ENCODE measurements at regions not wholly inside any gene's neighbourhood (a gene's known extent, or its start where the extent isn't known, plus 50 kb on each side); places are given as distances from the start of the nearest gene placed in this dataset.

DNA sequence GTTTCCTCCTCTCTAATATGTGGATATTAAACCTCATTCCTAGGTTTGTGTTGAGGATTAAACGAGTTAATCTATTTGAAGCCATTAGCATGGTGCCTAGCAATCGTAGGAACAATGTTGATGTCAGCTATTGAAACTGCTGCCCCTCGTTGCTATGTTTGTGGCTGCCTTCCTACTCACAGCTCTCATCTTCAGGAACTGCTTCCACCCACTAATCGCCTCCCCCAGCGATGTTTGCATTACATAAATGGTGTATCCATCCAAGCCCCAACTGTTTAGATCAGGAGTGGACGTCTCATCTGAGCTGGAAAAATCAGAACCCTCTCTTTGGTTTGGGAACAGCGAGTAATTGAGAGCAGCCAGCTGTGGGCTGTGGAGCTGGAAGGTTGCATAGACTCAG is 416.6 kb downstream of the ARHGEF28 start:
- Histone ChIP-seq H3K4me1 (ENCODE audit: control insufficient read depth in 2 of 2, insufficient read depth in 2 of 2, low read length in 1 of 2) (no peaks in the 10 kb centered on the region), H3K27me3 (ENCODE audit: control insufficient read depth in 1 of 2, insufficient read depth in 2 of 2, low read length in 2 of 2) (no peaks in the 10 kb centered on the region), H3K9me3 (ENCODE audit: control insufficient read depth in 2 of 2, insufficient read depth in 1 of 2, low read depth in 1 of 2, low read length in 1 of 2) (no peaks in the 10 kb centered on the region), H3K27ac (ENCODE audit: low read depth in 2 of 2, low read length in 1 of 2) (no peak overlapping the region), H3K36me3 (ENCODE audit: control insufficient read depth in 2 of 2, insufficient read depth in 2 of 2, low read length in 1 of 2) (no peaks in the 10 kb centered on the region), H3K4me3 (ENCODE audit: low read depth in 1 of 2, low read length in 2 of 2) (no peak overlapping the region)
- WGBS, 2 donors, result 82 to 84% methylated on average over 7 of the region's 7 CpGs

DNA sequence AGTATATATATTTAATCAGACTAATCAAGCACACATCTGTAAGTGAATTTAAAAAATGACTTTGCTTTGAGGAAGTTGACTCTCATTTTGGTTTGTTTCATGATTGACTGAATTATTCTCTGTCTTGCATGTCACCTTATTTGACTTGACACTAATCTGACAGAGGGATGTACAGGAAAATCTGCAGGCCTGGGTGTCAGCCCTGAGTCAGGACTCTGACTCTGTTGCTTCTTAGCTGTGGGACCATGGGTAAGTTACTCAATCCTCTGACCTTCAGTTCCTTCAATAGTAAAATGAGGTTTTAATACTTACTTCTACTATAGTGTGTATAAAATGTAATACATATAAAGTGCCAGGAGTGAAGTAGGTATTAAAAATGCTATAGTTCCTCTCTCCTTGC is 415.9 kb downstream of the ARHGEF28 start:
- Histone ChIP-seq H3K27ac (ENCODE audit: low read depth in 2 of 2, low read length in 1 of 2) (no peak overlapping the region), H3K36me3 (ENCODE audit: control insufficient read depth in 2 of 2, insufficient read depth in 2 of 2, low read length in 1 of 2) (no peaks in the 10 kb centered on the region), H3K4me1 (ENCODE audit: control insufficient read depth in 2 of 2, insufficient read depth in 2 of 2, low read length in 1 of 2) (no peaks in the 10 kb centered on the region), H3K4me3 (ENCODE audit: low read depth in 1 of 2, low read length in 2 of 2) (no peak overlapping the region), H3K27me3 (ENCODE audit: control insufficient read depth in 1 of 2, insufficient read depth in 2 of 2, low read length in 2 of 2) (no peaks in the 10 kb centered on the region), H3K9me3 (ENCODE audit: control insufficient read depth in 2 of 2, insufficient read depth in 1 of 2, low read depth in 1 of 2, low read length in 1 of 2) (no peaks in the 10 kb centered on the region)

DNA sequence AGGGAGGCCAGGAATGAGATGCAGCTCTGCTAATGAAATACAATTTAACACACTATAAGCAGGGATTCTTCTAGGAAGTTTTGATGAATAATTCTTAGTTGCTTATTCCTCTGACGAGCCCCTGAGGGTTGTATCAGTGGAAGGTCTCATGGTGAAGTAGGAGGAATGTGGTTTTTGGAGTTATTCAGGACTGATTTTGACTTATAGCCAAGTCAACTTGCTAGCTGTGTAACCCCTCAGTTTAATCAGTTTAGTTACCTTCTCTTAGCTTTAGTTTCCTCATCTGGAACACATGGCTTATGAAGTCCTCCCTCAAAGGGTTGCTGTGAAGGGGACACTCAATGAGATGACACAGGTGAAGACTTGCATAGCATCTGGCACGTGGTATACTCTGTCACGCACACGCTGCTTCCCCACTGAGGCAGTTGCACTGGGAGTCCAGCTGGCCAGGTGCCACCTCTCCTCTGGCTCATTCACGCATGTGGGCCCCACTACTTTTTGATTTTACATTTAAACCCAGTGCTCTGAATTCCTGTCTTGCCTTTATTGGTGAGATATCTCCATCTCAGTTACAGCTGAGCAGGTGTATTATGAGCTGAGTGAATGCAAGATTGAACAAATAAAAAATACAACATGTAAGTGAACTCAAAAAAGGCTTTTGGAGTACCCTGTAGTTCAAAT is 415.0 kb downstream of the ARHGEF28 start:
- Histone ChIP-seq H3K9me3 (ENCODE audit: control insufficient read depth in 2 of 2, insufficient read depth in 1 of 2, low read depth in 1 of 2, low read length in 1 of 2) (no peaks in the 10 kb centered on the region), H3K36me3 (ENCODE audit: control insufficient read depth in 2 of 2, insufficient read depth in 2 of 2, low read length in 1 of 2) (no peaks in the 10 kb centered on the region), H3K4me1 (ENCODE audit: control insufficient read depth in 2 of 2, insufficient read depth in 2 of 2, low read length in 1 of 2) (no peaks in the 10 kb centered on the region), H3K4me3 (ENCODE audit: low read depth in 1 of 2, low read length in 2 of 2) (no peak overlapping the region), H3K27me3 (ENCODE audit: control insufficient read depth in 1 of 2, insufficient read depth in 2 of 2, low read length in 2 of 2) (no peaks in the 10 kb centered on the region), H3K27ac (ENCODE audit: low read depth in 2 of 2, low read length in 1 of 2) (no peak overlapping the region)
- 58 to 61% methylated on average over 5 of the region's 5 CpGs for WGBS, 2 donors

DNA sequence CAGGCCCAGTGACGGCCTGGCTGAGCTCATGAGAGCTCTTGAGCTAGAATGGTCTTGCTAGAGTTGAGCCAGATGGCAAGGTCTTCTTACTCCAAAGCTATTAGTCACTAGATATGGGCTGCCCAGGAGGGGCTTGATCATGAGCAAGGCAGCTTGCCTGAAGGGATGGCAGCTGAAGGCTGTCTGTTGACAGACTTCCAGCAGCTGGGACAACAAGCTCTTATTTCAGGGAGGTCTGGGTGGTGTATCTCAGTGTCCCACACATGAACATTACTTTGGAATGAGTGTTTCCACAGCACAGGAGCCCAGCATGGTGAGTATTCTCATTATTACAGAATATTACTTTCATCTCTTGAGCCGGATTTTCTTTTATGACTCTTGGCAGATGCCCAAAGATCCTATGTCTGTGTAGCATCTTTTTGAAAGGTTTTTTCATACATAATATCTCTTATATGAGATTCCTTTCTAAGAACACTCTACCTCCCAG is 414.1 kb downstream of the ARHGEF28 start:
- no peaks in the 10 kb centered on the region for H3K27me3 ChIP-seq (ENCODE audit: control insufficient read depth in 1 of 2, insufficient read depth in 2 of 2, low read length in 2 of 2)
- no peaks in the 10 kb centered on the region for H3K4me1 ChIP-seq (ENCODE audit: control insufficient read depth in 2 of 2, insufficient read depth in 2 of 2, low read length in 1 of 2)
- WGBS, 2 donors, result 56 to 62% methylated on average over 2 of the region's 2 CpGs
- no peaks in the 10 kb centered on the region for H3K9me3 ChIP-seq (ENCODE audit: control insufficient read depth in 2 of 2, insufficient read depth in 1 of 2, low read depth in 1 of 2, low read length in 1 of 2)
- H3K27ac ChIP-seq (ENCODE audit: low read depth in 2 of 2, low read length in 1 of 2), result no peak overlapping the region
- H3K4me3 ChIP-seq (ENCODE audit: low read depth in 1 of 2, low read length in 2 of 2), result no peak overlapping the region
- H3K36me3 ChIP-seq (ENCODE audit: control insufficient read depth in 2 of 2, insufficient read depth in 2 of 2, low read length in 1 of 2), result no peaks in the 10 kb centered on the region

DNA sequence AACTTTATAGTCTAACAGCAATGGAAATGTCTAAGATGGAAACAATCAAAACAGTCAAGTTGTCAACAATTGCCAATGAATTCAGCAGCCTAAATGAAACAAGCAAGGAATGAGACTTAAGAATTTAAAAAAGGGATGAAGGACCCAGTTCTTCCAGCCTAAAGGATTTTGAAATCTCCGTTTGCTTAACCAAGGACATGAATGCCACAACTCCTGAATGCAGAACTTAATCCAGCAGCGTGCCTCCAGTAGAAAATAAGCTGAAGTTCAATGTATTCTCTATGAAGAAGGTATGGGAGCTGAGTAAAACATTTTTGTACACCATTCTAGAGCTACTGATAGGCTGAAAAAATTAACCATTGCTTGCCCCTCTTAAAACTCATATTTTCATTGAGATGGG is 411.3 kb downstream of the ARHGEF28 start:
- H3K27ac ChIP-seq (ENCODE audit: low read depth in 2 of 2, low read length in 1 of 2), result no peak overlapping the region
- no peaks in the 10 kb centered on the region for H3K36me3 ChIP-seq (ENCODE audit: control insufficient read depth in 2 of 2, insufficient read depth in 2 of 2, low read length in 1 of 2)
- no peaks in the 10 kb centered on the region for H3K9me3 ChIP-seq (ENCODE audit: control insufficient read depth in 2 of 2, insufficient read depth in 1 of 2, low read depth in 1 of 2, low read length in 1 of 2)
- 80 to 89% methylated on average over 2 of the region's 2 CpGs for WGBS, 2 donors
- no peaks in the 10 kb centered on the region for H3K27me3 ChIP-seq (ENCODE audit: control insufficient read depth in 1 of 2, insufficient read depth in 2 of 2, low read length in 2 of 2)
- no peaks in the 10 kb centered on the region for H3K4me1 ChIP-seq (ENCODE audit: control insufficient read depth in 2 of 2, insufficient read depth in 2 of 2, low read length in 1 of 2)
- no peak overlapping the region for H3K4me3 ChIP-seq (ENCODE audit: low read depth in 1 of 2, low read length in 2 of 2)

DNA sequence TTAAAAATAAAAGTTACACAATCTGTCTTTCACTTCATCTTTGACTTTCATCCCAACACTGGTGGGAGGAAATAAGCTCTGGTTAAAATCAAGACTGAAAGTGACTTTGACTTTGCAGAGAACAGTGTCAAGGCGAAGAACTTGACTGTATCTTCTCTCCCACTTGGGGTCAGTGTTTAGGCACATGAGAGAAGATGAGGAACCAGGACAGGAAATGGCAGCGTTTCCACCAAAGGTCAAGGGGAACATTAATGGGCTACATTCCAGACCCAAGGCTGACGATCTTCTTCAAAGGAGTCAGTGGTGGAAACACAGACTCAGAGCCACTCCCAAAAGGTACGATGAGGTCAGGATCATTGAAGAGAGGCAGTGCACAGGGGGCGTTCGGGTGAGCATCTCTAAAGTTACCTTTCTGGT is 409.5 kb downstream of the ARHGEF28 start:
- no peaks in the 10 kb centered on the region for H3K27me3 ChIP-seq (ENCODE audit: control insufficient read depth in 1 of 2, insufficient read depth in 2 of 2, low read length in 2 of 2)
- WGBS, 2 donors, result 25 to 35% methylated on average over 6 of the region's 6 CpGs
- H3K4me3 ChIP-seq (ENCODE audit: low read depth in 1 of 2, low read length in 2 of 2), result no peak overlapping the region
- H3K9me3 ChIP-seq (ENCODE audit: control insufficient read depth in 2 of 2, insufficient read depth in 1 of 2, low read depth in 1 of 2, low read length in 1 of 2), result no peaks in the 10 kb centered on the region
- H3K4me1 ChIP-seq (ENCODE audit: control insufficient read depth in 2 of 2, insufficient read depth in 2 of 2, low read length in 1 of 2), result no peaks in the 10 kb centered on the region
- no peaks in the 10 kb centered on the region for H3K36me3 ChIP-seq (ENCODE audit: control insufficient read depth in 2 of 2, insufficient read depth in 2 of 2, low read length in 1 of 2)
- H3K27ac ChIP-seq (ENCODE audit: low read depth in 2 of 2, low read length in 1 of 2), result no peak overlapping the region

DNA sequence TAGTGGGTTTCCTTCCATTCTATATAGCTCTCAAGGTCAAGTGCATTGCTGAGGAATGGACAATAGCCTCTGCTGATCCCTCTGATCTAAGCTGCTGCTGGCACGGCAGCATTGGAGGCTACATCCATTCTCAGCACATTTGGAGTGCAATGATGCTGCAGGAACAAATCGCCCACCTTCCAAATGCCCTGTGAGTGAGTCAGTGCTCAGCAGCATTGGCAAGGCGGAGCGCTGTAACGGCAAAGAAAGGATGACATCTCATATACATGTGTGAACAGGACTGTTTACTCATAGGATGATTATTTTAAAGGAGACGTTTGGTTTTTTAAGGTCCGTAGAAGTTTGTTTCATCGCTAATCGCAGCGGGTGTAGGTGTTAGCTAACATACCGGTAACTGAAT is 408.7 kb downstream of the ARHGEF28 start:
- Histone ChIP-seq H3K4me3 (ENCODE audit: low read depth in 1 of 2, low read length in 2 of 2) (no peak overlapping the region), H3K4me1 (ENCODE audit: control insufficient read depth in 2 of 2, insufficient read depth in 2 of 2, low read length in 1 of 2) (no peaks in the 10 kb centered on the region), H3K27me3 (ENCODE audit: control insufficient read depth in 1 of 2, insufficient read depth in 2 of 2, low read length in 2 of 2) (no peaks in the 10 kb centered on the region), H3K36me3 (ENCODE audit: control insufficient read depth in 2 of 2, insufficient read depth in 2 of 2, low read length in 1 of 2) (no peaks in the 10 kb centered on the region), H3K9me3 (ENCODE audit: control insufficient read depth in 2 of 2, insufficient read depth in 1 of 2, low read depth in 1 of 2, low read length in 1 of 2) (no peaks in the 10 kb centered on the region), H3K27ac (ENCODE audit: low read depth in 2 of 2, low read length in 1 of 2) (no peak overlapping the region)
- WGBS, 2 donors, result 43 to 69% methylated on average over 11 of the region's 11 CpGs

DNA sequence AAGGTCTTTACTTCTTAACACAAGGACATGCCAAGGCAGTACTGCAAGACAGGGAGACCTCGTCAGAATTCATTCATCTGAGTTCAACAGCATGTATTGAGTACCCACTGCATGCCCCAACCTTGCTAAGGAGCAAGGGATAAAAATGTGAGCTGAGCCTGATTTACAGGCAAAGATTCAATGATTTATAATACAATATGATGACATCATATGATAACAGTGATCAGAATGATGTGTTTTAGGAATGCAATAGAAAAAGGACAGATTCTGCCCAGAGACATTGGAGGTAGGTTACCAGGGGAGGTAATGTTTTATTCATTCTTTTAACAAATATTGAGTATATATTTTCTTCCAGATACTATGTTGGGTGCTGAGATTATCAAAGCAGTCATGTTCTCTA is 406.6 kb downstream of the ARHGEF28 start:
- 58 to 61% methylated on average over 1 of the region's 1 CpG for WGBS, 2 donors
- Histone ChIP-seq H3K9me3 (ENCODE audit: control insufficient read depth in 2 of 2, insufficient read depth in 1 of 2, low read depth in 1 of 2, low read length in 1 of 2) (no peaks in the 10 kb centered on the region), H3K4me3 (ENCODE audit: low read depth in 1 of 2, low read length in 2 of 2) (no peak overlapping the region), H3K4me1 (ENCODE audit: control insufficient read depth in 2 of 2, insufficient read depth in 2 of 2, low read length in 1 of 2) (no peaks in the 10 kb centered on the region), H3K27me3 (ENCODE audit: control insufficient read depth in 1 of 2, insufficient read depth in 2 of 2, low read length in 2 of 2) (no peaks in the 10 kb centered on the region), H3K36me3 (ENCODE audit: control insufficient read depth in 2 of 2, insufficient read depth in 2 of 2, low read length in 1 of 2) (no peaks in the 10 kb centered on the region), H3K27ac (ENCODE audit: low read depth in 2 of 2, low read length in 1 of 2) (no peak overlapping the region)

DNA sequence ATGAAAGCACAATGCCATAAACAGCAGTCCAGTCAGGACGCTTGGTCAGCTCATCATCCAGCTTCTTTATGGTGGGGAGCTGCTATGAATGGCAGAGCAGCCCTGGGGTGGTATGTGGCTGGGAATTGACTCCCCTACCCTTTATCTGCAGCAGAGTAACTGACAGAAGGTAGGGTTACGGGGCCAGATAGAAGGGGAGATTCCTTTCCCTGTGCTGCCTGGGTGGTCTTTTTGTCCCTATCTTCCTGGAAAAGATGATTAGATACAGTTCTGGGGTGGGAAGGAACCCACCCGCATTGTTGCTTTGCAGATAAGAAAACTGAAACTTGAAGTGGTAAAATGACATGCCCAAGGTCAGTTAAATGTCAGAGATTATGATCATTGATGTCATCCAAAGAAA is 405.5 kb downstream of the ARHGEF28 start:
- Histone ChIP-seq H3K27ac (ENCODE audit: low read depth in 2 of 2, low read length in 1 of 2) (no peak overlapping the region), H3K36me3 (ENCODE audit: control insufficient read depth in 2 of 2, insufficient read depth in 2 of 2, low read length in 1 of 2) (no peaks in the 10 kb centered on the region), H3K4me3 (ENCODE audit: low read depth in 1 of 2, low read length in 2 of 2) (no peak overlapping the region), H3K27me3 (ENCODE audit: control insufficient read depth in 1 of 2, insufficient read depth in 2 of 2, low read length in 2 of 2) (no peaks in the 10 kb centered on the region), H3K9me3 (ENCODE audit: control insufficient read depth in 2 of 2, insufficient read depth in 1 of 2, low read depth in 1 of 2, low read length in 1 of 2) (no peaks in the 10 kb centered on the region), H3K4me1 (ENCODE audit: control insufficient read depth in 2 of 2, insufficient read depth in 2 of 2, low read length in 1 of 2) (no peaks in the 10 kb centered on the region)
- WGBS, 2 donors, result 88 to 92% methylated on average over 3 of the region's 3 CpGs

DNA sequence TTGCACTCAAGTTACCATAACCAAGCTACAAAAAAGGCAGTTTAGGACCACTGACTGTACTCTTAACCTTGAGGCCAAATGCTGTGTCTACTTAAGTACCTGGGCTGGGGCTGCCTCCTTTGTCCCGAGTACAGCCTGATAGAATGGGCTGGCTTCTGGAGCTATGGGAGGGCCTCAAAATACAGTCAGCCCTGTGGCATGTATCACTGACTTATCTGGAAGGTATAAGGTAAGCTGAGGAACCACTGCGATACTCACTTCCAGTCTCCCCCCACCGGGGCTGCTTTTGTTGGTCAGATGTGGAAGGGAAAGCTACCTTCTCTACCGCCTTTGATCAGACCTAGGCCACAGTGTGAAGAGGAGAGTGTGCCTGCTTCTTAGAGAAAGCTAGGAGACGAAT is 404.8 kb downstream of the ARHGEF28 start:
- 92 to 95% methylated on average over 5 of the region's 5 CpGs for WGBS, 2 donors
- H3K27ac ChIP-seq (ENCODE audit: low read depth in 2 of 2, low read length in 1 of 2), result no peak overlapping the region
- no peaks in the 10 kb centered on the region for H3K36me3 ChIP-seq (ENCODE audit: control insufficient read depth in 2 of 2, insufficient read depth in 2 of 2, low read length in 1 of 2)
- no peak overlapping the region for H3K4me3 ChIP-seq (ENCODE audit: low read depth in 1 of 2, low read length in 2 of 2)
- no peaks in the 10 kb centered on the region for H3K9me3 ChIP-seq (ENCODE audit: control insufficient read depth in 2 of 2, insufficient read depth in 1 of 2, low read depth in 1 of 2, low read length in 1 of 2)
- H3K4me1 ChIP-seq (ENCODE audit: control insufficient read depth in 2 of 2, insufficient read depth in 2 of 2, low read length in 1 of 2), result no peaks in the 10 kb centered on the region
- H3K27me3 ChIP-seq (ENCODE audit: control insufficient read depth in 1 of 2, insufficient read depth in 2 of 2, low read length in 2 of 2), result no peaks in the 10 kb centered on the region
